ENCODE measurements at regions not wholly inside any gene's neighbourhood (a gene's known extent, or its start where the extent isn't known, plus 50 kb on each side); places are given as distances from the start of the nearest gene placed in this dataset.
A peak's percentile ranks its signal among the peaks of the same experiment; 100 is the strongest.

DNA sequence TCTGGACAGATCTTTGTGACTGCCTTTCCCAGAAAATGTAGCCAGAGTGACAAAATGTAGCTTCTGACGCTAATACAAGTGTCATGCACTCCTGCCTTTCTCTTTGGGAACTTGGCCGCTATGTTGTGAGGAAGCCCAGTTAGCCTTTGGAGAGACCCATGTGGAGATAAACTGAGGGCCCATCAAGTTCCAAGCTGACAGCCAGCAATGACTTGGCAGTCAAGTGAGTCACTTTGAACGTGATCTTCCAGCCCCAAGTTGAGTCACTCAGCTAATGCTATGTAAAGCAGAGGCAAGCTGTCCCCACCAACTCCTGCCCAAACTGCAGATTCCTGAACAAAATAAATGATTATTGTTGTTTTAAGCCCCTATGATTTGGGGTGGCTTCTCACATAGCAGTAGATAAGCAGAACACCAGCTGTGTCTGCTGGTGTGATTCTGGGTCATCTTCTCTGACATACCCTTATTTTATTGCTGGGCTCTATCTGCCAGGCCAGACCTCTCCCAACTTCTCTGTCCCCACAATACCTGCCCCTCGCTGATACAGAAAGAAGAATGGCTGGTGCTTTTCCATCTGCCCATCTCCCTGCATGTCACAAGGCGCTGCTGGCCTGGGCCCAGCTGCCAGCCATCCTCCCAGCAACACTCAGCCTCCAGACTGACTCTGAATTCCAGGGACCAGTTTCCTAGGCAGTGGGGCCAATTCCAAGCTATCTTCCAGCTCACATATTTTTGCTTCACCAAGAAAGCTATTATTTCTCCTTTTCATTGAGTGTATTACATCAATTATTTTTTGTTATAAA, 274.8 kb downstream of the LRFN2 start:
- DNase-seq = no peak

DNA sequence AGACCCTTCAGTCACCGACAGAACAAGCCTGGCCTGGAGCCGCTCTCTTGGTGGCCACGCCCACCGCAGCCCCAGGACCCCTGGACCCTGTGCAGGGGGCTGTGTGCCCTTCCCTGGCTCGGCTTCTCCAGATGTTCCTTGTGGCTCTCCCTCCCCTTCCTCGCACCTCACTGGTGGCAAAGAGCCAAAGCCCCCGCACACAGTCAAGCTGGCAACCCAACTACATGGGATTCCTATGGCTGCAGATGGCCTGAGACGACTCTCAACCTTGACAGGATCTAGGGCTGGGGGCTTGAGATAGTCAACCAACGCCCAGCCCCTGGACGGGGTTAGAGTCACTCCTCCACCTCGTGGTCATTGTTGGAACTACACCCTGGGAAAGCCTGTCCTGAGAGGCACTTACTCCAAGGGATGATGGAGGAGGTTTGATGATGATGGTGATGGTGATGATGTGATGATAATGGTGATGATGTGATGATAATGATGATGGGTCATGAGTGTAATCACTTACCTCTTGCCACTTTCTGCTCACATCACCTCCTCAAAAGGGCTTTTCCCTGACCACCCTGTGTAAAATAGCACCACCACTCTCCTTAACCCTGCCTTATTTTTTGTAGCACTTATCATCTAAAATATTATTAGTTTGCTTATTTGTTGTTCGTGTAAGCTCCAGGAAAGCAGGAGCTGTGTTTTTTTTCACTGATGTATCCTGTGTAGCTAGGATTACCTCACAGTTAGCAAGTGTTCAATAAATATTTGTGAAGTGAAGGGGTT, 278.4 kb downstream of the LRFN2 start:
- peak; percentile 44 to 53 for DNase-seq

DNA sequence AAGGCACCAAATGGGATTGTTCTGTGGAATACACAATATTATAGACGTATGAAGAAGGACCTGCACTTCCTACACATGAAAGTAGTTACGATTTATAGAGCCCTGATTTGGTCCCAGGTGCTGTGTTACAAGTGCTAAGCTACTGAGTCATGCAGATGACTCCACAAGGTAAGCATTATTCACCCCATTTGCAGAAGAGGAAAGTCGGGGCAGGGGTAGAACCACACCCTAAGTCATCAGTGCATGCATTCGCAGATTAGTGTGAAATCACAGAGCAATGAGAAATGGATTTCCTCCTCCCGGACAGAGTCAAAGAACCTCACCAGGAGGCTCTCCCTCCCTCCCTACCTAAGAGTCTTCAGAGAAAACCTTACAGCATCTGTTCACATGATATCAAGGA, 279.5 kb downstream of the LRFN2 start:
- DNase-seq = no peak

DNA sequence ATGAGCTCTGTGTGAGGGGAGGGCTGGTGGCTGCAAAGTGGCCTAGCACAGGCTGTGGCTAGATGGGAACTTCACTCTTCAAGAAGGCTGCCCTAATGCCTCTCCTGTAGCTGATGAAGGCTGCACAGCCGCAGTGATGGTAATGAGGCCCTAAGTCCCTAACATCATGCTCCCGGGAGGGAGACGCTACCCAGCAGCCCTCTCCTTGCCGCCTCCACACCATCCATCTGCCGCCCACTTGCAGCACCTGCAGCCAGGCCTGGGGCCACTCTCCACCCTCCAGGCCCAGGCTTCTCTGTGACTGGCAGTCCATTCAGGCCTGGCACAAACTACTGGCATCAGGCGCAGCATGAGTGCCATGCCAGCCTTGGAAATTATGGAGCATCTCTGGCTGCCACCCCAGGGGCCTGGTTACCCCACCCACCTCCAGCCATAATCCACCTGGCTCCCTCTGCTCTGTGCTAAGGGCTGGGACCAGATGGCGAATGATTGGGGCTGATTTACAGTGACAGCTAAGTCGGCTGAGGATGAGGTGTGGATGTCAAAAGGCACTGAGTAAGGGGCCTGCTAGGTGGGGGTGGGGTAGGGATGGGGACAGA, 284.2 kb downstream of the LRFN2 start:
- DNase-seq = no peak

DNA sequence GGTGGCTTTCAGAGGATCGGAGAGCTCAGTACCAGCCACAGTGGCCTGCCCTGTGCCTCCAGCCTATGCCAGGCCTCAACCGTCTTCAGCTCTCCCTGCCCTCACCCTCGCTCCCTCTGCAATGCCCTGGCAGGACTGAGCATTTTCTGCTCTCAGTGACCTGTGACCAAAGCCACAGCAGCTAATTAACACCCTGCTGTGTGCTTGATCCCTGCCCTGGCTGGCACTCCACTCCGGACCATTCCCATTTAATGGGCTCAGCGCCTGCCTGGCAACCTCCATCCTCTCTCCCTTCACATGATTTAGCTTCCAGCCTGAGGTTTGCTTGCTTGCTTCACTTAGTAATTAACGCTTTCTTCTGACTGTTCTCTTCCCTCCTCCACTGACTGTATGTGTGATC, 287.5 kb downstream of the LRFN2 start:
- DNase-seq = no peak

DNA sequence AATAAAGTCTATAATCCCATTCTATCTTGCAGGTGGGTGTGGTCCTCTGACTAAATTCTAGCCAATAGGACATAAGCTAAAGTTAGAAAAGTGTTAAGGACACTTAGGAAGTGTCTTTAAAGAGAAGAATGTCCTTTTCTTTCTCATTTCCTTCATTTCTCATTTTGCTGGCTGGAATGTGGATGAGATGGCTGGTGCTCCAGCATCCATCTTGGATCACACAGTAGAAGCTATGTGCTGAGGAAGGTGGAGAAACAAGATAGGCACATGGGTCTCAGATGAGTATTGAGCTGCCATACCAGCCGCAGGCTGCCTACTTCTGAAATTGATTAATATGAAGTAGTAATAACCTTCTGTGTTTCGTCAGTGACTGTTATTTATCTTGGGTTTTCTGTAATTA, 289.0 kb downstream of the LRFN2 start:
- no peak for DNase-seq

DNA sequence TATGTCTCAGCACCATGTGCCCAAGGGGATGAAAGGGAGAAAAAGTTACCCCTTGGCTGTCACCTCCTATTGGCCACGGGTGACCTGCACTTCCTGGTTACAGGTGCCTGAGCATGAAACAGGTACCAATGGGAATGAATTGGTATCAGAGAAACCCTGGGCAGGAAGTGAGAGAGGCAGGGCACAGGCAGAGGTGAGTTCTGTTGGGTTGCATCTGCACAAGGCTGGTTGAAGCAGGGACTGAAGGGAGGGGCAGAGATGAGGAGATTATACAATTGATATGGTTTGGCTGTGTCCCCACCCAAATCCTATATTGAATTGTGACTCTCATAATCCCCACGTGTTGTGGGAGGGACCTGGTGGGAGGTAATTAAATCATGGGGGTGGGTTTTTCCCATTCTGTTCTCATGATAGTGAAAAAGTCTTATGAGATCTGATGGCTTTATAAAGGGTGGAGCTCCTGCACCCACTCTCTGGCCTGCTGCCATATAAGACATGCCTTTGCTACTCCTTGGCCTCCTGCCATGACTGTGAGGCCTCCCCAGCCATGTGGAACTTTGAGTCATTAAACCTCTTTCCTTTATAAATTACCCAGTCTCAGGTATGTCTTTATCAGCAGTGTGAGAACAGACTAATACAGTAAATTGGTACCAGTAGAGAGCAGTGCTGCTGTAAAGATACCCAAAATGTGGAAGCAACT, 291.8 kb downstream of the LRFN2 start:
- no peak for DNase-seq

DNA sequence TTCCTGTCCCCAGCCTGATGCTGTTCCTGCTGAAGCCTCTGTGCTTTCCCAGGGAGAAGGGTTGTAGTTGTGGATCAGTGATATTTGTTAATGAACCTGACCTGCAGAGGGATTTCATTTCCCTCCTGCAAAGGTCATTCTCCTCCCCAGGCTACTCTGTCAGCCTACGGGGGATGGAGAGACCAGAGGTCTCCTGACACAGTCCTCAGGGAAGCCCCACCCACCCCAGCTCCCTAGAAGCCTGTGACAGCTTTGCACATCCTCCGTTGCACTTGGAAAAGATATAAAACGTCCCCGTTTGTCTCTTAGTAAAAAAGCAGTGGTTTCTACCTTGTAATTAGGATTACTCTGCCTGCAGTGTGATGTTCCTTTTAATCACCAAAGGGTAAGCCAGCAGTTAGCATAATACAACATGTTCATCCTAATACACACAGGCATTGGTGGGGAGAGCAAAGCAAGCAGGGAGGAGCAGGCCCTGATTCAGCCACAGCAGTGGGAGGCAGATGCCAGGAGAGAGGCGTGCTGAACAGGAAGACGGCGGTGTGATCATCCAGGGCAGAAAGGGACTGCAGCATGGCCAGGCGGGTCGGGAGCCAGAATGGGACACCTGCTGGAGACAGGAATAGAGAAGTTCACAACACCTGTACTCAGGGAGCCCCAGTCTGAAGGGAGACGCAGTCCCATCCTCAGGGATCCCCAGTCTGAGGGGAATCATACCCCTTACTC, 293.5 kb downstream of the LRFN2 start:
- DNase-seq = no peak

DNA sequence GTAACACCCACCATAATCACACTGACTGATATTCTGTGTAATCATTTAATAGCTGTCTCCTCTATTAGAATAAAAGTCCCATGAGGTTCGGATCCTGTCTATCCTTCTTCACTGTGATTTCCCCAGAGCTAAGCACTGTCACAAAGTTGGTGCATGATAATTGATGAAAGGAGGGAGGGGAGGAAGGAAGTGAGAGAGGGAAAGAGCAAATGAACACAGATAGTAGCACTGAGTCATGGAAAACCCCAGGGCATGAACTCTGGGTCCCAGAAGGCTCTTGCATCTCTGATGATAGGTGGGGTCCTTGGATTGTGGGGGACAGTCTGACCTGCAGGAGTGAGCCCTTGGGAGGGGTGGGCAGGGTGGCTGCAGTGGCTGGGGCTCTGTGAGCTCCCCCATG, 294.1 kb downstream of the LRFN2 start:
- no peak for DNase-seq

DNA sequence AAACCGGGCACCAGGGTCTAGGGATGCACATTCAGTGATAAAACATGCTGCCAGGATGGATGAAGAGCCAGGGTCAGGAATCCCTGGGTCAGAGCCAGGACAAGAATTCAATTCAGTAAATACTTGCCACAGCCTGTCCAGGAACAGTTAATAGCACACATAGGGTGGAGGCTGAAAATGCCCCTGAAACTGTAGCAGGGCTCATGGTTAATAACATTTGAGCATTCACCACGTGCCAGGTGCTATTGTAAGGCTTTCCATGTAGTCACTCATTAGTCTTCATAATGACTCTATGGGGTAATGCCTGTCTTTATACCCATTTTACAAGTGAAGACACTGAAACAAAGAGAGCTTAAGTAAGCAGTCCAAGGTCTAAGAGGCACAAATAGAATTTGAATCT, 296.3 kb downstream of the LRFN2 start:
- DNase-seq = no peak

DNA sequence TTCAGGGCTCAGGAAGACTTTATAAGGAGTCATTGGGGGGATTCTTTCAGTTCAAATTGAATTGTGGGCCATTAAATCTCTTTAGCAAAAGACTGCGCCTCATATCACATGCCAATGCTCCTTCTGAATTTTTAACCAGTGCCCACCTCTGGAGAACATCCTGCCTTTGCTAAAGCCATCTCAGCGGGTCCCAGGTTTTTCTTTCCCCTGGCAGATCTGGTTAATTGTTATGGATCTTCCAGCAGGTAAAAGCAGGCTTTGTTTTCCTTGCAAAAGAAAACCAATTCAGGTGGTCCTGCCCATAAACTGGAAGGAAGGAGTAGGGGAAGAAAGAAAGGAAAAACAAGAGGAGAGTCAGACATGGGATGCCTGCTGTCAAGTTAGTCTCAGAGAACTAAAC, 298.2 kb downstream of the LRFN2 start:
- no peak for DNase-seq

DNA sequence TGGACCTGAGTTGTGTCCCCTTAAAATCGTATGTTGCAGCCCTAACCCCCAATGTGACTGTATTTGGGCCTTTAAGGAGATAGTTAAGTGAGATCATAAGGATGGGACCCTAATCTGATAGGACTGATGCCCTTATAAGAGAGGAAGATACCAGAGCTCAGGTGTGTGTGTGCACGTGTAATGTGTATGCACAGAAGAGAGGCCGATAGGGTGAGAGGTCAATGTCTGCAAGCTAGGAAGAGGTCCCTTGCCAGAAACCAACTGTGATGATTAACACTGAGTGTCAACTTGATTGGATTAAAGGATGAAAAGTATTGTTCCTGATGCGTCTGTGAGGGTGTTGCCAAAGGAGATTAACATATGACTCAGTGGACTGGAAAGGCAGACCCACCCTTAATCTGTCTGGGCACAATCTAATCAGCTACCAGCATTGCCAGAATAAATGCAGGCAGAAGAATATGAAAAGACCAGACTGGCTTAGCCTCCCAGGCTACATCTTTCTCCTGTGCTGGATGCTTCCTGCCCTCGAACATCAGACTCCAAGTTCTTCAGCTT, 299.8 kb downstream of the LRFN2 start:
- no peak for DNase-seq

DNA sequence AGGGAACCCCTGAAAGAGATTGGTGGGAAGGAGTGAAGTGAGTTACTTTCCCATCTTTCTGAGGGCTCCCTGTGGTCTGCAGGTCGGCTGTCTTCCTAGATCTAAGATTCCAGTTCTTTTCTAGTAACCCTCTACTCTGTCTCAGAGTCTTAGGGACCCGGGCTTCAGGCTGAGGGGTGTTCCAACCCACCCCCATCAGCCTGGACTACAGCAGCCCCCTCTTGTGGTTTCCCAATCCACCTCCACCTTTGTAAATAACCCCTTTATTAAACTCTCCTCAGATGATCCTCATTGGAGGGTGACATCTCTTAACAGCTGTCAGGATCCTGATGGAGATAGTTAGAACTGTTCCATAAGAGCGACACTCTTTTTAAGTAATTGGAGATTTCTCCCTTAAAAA, 300.4 kb downstream of the LRFN2 start:
- DNase-seq = no peak

DNA sequence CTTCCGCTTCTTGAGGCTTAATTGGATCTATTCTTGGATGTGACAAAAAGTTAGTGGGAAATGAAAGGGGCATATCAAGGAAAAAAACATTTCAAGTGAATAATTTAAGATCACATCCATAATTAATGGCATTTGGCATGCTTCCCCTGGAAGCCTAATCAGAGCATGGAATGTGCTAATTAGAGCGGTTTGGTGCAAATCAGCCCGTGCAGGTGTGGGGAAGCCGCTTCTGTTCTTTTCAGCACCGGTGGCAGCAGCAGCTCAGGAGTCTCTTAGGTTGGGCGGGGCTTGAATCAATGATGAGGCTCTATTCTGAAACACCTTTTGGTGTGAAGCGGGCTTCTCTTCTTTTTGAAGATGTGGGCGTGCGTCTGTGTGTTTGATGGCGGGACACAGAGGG, 301.2 kb downstream of the LRFN2 start:
- no peak for DNase-seq

DNA sequence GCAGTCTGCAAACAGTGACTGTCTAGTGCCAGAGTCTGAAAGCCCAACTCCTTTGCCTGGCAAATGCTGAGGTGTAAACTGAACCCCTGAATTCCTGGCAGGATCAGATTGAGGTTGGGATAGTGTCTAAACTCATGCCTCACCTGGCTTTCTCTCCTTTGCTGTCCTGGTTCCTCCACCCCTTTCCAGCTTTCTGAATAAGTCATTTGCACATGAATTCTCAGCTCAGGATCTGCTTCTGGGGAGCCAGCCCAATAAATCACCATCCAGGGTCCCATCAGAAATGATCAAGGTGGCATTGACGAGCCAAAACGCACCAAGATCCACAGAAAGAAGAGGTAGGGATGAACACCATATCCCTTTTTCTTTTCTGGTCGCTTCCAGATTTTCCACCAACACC, 301.6 kb downstream of the LRFN2 start:
- no peak for DNase-seq

DNA sequence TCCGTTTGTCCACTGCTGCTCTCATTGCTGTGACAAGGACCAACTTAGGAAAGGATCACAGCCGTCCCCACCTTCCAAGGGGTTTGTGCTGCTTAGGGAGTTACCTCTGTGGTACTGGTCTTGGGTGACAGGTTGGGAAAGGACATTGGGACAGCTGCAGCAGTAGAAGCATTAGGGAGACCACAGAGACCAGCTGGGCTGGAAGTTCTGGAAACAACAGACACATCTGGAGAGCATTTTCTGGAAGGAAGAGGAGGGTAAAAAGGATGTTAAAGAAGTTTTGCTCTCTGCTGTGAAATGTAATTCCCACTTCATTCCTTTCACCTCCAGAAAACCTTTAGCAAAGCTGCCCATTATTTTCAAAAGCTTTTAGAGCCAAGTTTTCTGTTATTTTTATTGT, 304.2 kb downstream of the LRFN2 start:
- DNase-seq = no peak

DNA sequence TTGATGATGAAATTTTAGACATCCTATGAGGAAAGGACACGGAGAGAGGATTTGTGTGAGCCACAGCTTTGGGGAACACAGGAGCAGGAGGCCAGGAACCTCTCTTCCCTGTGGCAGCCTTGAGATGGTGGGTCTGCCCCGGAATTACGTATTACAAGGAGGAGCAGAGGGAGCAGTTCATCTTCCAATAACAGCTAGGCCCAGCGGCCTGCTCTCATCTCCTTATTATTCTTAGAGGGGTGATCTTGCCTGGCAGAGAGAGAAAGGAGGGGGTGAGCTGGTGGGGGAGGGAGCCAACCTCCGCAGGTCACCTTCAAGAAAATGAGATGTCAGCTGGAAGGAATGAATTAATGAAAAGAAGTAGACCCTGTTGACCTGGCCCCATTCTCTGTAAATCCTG, 305.8 kb downstream of the LRFN2 start:
- DNase-seq = no peak

DNA sequence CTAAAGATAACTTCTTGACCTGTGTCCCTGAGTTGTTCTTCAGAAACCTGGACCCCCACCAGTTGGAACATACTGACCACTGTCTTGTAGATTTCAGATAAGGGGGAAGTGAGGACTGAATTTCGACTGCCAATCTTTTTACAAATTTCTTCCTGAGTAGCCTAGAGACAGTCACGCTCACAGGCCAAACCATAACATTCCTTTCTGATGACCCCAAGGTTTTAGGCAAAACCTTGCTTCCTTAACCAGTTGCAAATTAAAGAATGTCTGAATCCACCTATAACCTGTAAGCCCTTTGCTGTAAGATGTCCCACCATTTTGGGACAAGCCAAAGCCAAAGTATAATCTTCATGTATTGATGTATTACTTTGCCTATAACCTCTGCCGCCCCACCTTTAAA, 306.9 kb downstream of the LRFN2 start:
- DNase-seq = no peak

DNA sequence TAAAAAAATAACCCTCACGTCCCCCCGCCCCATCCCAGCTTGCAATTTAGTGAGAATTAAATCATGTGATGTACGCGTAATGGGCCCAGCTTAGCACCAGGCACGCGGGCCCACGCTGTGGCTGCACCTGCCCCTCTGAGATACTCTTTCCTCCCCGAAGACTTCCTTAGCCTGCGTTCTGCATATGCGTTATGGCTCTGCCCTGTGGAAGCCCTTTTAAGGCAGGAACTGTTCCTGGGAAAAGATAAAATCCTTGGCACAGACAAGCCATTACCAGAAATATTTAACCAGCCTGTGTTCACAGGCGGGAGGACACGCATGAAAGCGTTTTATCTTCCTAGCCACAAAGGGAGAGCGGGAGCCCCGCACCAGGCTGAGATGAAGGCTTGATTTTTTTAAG, 311.0 kb downstream of the LRFN2 start:
- DNase-seq = no peak

DNA sequence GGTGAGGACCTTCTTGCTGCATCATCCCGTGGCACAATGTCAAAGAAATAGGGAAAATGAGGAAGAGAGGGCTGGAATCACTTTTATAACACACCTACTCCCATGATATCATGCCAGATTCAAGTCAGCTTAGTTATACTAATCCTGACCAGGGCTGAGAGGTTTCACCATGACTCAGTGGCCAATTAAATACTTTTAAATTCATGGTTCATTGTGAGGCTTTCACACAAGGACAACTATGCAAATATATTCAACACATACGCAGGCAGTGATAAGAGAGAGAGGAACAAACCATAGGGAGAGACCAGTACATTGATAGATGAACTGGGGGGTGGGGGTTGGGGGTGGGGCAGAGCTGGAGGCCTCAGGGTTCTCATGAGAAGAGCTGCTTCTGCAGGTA, 313.1 kb downstream of the LRFN2 start:
- no peak for DNase-seq

DNA sequence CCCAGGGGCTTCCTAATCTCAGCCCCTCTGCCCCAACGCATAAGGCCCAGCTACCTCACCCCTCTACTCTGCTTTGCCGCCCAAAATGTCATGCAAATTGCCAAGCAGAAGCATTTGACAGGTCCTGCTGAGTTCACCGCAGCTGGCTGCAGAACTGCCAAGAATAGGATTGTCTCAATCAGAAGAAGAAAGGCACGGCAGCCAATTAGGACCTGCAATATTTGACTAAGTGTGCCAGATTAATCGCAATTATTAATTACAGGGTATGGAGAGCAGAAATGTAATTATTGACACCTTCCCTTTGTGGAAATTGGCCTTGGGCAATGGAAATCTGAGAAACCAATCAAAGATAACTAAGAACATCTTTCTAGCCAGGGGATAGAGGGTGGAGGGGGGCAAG, 318.6 kb downstream of the LRFN2 start:
- DNase-seq = no peak

DNA sequence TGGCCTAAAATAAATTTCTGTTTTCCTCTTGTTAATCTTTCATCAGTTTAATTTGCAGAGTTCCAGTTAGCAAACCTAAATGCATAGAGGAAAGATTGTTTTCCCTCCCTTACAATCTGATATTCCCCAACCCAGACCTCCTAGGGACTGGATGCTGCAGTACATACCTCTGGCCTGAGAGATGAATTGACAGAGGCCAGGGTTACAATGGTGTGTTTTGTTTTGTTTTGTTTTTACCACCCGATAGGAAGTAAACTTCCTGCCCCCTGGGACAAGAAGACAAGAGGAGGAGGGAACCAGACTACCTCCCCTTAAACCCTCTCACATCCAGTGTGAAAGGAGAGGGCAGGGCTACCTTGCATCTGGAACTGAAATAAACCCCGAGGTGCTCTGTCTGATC, 319.0 kb downstream of the LRFN2 start:
- no peak for DNase-seq

DNA sequence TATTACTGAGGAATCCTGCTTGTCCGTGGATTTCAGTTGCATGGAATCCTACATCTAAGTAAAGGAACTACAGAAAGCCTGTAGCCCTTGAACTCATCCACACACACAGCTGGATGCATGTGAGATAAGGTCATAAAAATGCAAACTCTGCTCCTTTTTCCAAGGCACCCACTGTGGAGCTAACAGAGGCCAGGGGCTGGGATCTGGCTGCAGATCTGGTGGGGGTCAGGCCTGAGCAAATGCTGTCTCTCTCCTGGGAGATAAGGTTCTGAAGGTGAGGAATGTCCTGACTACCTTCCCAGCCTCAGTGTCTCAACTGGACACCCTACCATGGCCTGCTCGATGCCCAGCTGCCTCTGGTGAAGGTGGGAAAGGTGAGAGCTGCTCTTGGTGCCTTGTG, 321.5 kb downstream of the LRFN2 start:
- DNase-seq = no peak

Data from SHP77 (cell line).